K562 (cell line): ENCODE measurements at regions not wholly inside any gene's neighbourhood (a gene's known extent, or its start where the extent isn't known, plus 50 kb on each side); places are given as distances from the start of the nearest gene placed in this dataset.

ENCODE experiments used
- DIDO1 ChIP-seq: fragments of 450-650 bp; IDR thresholded peaks from 2 replicates; pipeline ENCODE4 v1.6.1; 2016; ENCODE audit warnings: low read depth, missing biosample characterization, missing genetic modification characterization
- SREBF1 ChIP-seq: fragments of 150-350 bp; IDR thresholded peaks from 2 replicates; pipeline ENCODE4 v1.6.1; 2014; ENCODE audit warnings: antibody characterized with exemption, low read depth, low read length, borderline replicate concordance

- no peak for TF ChIP-seq DIDO1
- TF ChIP-seq SREBF1: no peak
Measured at GRCh38 chr16:6146356-6146755, 1048.8 kb upstream of the EEF2KMT start.
